ENCODE measurements at regions not wholly inside any gene's neighbourhood (a gene's known extent, or its start where the extent isn't known, plus 50 kb on each side); places are given as distances from the start of the nearest gene placed in this dataset.

- DNase-seq: no peak
Measured at GRCh38 chr15:87461631-87462030, 794.9 kb downstream of the NTRK3 start.

GRCh38 chr15:87454860-87455259, 801.7 kb downstream of the NTRK3 start:
- DNase-seq: no peak

- DNase-seq: no peak
Measured at GRCh38 chr15:87450314-87450713, 806.2 kb downstream of the NTRK3 start.

GRCh38 chr15:87439090-87439489, 817.4 kb downstream of the NTRK3 start:
- DNase-seq: no peak

GRCh38 chr15:87433871-87434270, 822.7 kb downstream of the NTRK3 start:
- no peak for DNase-seq

GRCh38 chr15:87429754-87430153, 826.8 kb downstream of the NTRK3 start:
- no peak for DNase-seq

- no peak for DNase-seq
Measured at GRCh38 chr15:87420017-87420416, 836.5 kb downstream of the NTRK3 start.

- DNase-seq: no peak
Measured at GRCh38 chr15:87419344-87419743, 837.2 kb downstream of the NTRK3 start.

- DNase-seq: no peak
Measured at GRCh38 chr15:87416591-87417257, 839.8 kb downstream of the NTRK3 start.

- no peak for DNase-seq
Measured at GRCh38 chr15:87408902-87409301, 847.6 kb downstream of the NTRK3 start.

- no peak for DNase-seq
Measured at GRCh38 chr15:87403973-87404372, 852.6 kb downstream of the NTRK3 start.

- DNase-seq: no peak
Measured at GRCh38 chr15:87401973-87402372, 854.6 kb downstream of the NTRK3 start.

- no peak for DNase-seq
Measured at GRCh38 chr15:87394676-87395075, 861.9 kb downstream of the NTRK3 start.

- no peak for DNase-seq
Measured at GRCh38 chr15:87387766-87388165, 868.8 kb downstream of the NTRK3 start.

GRCh38 chr15:87374339-87374738, 882.2 kb downstream of the NTRK3 start:
- no peak for DNase-seq

GRCh38 chr15:87369269-87369668, 887.3 kb downstream of the NTRK3 start:
- DNase-seq: no peak

GRCh38 chr15:87368511-87368910, 888.0 kb downstream of the NTRK3 start:
- DNase-seq: no peak

- DNase-seq: no peak
Measured at GRCh38 chr15:87365186-87365585, 891.4 kb downstream of the NTRK3 start.

- DNase-seq: no peak
Measured at GRCh38 chr15:87362531-87362930, 894.0 kb downstream of the NTRK3 start.

GRCh38 chr15:87357637-87358313, 898.8 kb downstream of the NTRK3 start:
- DNase-seq: no peak

- no peak for DNase-seq
Measured at GRCh38 chr15:87355946-87356345, 900.6 kb downstream of the NTRK3 start.

- no peak for DNase-seq
Measured at GRCh38 chr15:87354661-87355410, 901.7 kb downstream of the NTRK3 start.

- no peak for DNase-seq
Measured at GRCh38 chr15:87349181-87349580, 907.4 kb downstream of the NTRK3 start.

- no peak for DNase-seq
Measured at GRCh38 chr15:87348746-87349145, 907.8 kb downstream of the NTRK3 start.

Data from cerebellar nuclear complex (tissue), 1 donor.